Amniotic stem cell (primary cell): ENCODE measurements at regions not wholly inside any gene's neighbourhood (a gene's known extent, or its start where the extent isn't known, plus 50 kb on each side); places are given as distances from the start of the nearest gene placed in this dataset.

Experiments used
- DNase-seq: peaks from one replicate; lab custom pipeline; 2025; lab: John Stamatoyannopoulos, UW

DNA sequence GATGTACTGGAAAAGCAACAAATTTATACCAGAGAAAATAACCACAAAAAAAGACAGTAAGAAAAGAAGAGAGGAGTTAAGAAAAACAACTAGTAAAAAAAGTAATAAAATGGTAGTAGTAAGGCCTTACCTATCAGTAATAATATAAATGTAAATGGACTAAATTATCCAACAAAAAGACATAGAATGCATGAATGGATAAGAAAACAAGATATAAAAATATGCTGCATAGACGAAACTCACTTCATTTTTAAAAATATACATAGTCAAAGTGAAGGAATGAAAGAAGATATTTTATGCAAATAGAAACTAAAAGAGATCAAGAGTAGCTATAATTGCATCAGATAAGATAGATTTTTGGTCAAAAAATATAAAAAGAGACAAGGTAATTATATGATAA lies 739.1 kb downstream of the DNAJB9 start:
- no peak for DNase-seq

DNA sequence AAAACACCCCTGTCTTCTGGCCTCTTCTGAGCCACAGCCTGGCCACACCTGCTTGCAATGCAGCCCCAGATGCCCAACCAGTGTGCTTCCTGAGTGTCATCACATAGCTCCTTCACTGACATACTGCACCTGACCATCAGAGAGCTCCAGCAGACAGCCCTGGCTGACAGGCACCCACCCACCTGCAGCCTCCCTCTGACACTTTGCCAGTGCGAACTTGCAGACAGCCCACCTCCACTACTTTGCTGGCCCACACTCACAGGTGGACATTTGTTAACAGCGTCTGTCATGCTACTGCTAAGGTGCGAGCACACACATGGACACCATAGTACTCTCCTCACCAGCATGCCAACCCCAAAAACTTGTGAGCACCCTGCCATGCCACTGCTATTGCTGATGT lies 740.1 kb downstream of the DNAJB9 start:
- no peak for DNase-seq

GRCh38 chr7:109318136-109318535 lies 748.5 kb downstream of the DNAJB9 start:
- DNase-seq = no peak

DNA sequence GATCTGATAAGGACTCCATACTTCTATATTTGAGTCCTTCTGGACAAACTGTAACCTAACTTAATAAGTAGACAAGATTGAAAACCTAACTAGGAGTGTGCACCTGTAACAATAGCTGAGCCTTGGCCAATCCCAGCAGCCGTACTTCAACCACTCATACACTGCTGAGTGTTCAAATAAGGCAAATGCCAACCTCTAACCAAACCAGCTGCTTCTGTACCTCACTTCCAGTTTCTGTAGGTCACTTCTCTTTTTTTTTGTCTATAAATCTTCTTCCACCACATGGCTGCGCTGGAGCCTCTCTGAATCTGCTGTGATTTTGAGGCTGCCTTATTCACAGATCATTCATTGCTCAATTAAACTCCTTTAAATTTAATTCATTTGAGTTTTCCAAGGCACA lies 753.2 kb downstream of the DNAJB9 start:
- no peak for DNase-seq

DNA sequence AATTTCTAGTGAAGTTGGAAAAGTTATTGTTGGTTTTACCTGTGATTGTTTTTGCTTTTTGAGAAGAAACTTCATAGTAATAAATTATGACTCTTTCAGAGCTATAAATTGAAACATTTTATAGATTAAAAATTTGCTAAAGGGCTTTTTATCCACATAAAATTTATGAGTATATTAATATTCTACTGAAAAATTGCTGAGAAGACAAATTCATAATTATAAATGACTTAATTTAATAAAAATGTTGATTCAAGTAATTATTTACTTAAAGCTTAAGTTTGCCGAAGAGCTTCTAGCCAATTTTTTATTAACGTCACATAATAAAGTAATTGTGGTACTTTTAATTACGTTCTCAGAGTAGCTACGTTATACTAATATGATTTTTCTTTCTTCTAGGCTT lies 761.7 kb downstream of the DNAJB9 start:
- DNase-seq = no peak

- no peak for DNase-seq
Observed at GRCh38 chr7:109335951-109336350, 766.3 kb downstream of the DNAJB9 start.

- no peak for DNase-seq
Observed at GRCh38 chr7:109336531-109336930, 766.9 kb downstream of the DNAJB9 start.

DNA sequence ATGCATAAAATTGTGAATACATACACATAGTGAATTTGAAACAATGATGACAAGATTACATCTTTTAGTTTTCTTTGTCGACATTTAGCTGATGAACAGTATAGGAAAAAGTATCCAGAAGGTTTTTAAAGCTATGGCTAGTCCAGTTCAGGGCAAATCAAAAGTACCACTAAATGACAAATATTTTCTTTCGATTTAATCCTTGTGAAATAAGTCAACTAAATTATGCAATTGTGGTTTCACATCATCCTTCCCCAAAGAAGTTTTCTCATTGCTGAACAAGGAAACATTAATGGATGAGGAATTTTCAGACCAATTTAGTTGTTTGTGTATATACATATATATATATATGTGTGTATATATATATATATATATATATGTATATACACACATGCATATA lies 774.0 kb downstream of the DNAJB9 start:
- DNase-seq = no peak

DNA sequence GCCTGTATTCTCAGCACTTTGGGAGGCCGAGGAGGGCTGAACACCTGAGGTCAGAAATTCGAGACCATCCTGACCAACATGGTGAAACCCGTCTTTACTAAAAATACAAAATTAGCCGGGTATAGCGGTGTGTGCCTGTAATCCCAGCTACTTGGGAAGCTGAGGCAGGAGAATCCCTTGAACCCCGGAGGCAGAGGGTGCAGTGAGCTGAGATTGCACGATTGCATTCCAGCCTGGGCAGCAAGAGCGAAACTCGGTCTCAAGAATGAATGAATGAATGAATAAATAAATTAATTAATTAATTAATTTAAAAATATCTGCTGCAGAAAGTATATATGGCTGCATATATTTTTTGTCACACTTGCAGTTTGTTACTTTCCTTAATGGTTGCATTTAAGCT lies 781.8 kb downstream of the DNAJB9 start:
- DNase-seq = no peak

GRCh38 chr7:109354000-109354399 lies 784.3 kb downstream of the DNAJB9 start:
- DNase-seq = no peak

GRCh38 chr7:109354552-109354951 lies 784.9 kb downstream of the DNAJB9 start:
- DNase-seq = no peak

- DNase-seq = no peak
Observed at GRCh38 chr7:109375823-109376222, 806.1 kb downstream of the DNAJB9 start.

- DNase-seq = no peak
Observed at GRCh38 chr7:109376576-109376975, 806.9 kb downstream of the DNAJB9 start.

DNA sequence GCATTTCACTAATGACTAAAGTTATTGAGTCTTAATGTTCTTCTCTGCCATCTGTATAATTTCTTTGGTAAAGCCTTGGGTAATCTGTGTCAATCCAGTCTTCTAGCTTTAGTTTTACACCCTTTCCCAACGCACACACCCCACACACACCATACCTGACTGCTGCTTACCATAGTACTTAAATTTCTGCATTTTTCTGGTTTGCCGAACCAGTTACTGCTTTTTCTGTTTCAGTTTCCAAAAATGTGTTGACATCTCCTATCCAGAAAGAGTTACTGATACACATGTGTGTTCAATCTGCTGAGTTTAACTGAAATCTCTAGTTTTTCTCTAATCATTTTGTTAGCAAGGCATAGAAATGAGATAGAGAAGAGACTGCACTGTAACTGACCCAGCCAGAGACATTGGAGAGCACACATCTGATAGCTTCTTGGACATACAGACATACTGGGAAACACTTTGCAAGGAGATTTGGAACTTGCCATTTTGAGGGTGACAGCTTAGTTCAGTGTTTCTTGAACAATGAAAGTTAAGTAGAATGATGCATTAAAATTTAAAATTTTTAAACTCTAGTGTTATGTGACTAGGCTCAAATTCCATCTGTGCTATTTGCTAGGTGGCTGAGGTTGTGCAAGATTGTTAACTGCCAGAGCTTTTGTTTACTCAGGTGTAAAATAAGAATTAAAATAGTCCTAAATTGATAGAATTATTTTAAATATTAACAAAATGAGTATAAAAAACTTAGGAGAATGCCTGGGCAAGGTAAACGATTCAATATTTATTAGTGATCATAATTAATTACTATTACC lies 807.6 kb downstream of the DNAJB9 start:
- DNase-seq = no peak

GRCh38 chr7:109386959-109387358 lies 817.3 kb downstream of the DNAJB9 start:
- no peak for DNase-seq

- DNase-seq = no peak
Observed at GRCh38 chr7:109387530-109387929, 817.9 kb downstream of the DNAJB9 start.

GRCh38 chr7:109391240-109391639 lies 821.6 kb downstream of the DNAJB9 start:
- DNase-seq = no peak

DNA sequence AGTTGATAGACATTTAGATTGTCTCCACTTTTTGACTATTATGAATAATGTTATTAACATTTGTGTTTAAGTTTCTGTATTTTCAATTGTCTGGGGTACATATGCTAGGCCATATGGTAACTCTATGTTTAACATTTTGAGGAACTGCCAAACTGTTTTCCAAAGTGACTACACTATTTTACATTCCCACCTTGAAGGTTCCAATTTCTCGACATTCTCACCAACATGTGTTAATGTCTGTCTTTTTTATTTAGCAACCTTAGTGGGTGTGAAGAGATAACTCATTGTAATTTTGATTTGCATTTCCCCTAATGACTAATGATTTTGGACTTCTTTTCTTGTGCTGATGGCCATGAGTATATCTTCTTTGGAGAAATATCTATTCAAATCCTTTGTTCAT lies 832.4 kb downstream of the DNAJB9 start:
- DNase-seq = no peak

DNA sequence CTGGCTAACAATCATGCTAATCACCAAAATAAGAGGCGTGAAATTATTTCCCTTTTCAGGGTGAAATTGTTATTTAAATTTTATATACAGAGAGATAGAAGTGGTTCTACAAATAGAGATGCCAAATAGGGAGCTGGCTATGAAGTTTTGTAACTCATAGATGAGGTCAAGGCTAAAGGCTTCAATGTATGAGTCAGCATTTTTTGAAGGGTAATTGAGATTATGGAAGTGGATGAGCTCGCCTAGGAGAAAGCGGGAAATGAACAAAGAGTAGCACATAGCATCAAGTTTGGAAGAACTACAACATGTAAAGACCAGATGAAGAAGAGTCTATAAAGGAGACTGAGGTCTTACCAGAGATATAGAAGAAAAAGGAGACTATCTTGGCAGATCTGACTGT lies 838.1 kb downstream of the DNAJB9 start:
- DNase-seq = no peak

- DNase-seq = no peak
Observed at GRCh38 chr7:109437957-109438356, 868.3 kb downstream of the DNAJB9 start.

DNA sequence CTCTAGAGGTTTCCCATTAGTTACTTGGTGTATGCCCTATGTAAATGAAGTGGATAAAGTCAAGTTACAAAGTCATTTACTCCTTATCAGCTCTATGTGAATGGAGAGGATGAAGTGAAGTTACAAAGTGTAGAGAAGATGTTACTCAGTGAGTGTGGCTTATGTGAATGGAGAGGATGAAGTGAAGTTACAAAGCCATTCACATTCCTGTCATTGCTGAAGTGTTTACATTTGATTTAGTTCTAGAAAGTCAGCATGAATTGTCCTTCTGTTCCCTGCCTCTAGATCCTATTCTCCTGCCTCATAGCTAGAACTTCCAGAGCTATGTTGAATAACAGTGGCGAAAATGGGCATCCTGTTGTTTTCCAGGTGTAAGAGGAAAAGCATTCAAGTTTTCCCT lies 880.1 kb downstream of the DNAJB9 start:
- no peak for DNase-seq

GRCh38 chr7:109456116-109456515 lies 886.4 kb downstream of the DNAJB9 start:
- no peak for DNase-seq

GRCh38 chr7:109460296-109460695 lies 890.6 kb downstream of the DNAJB9 start:
- DNase-seq = no peak

- no peak for DNase-seq
Observed at GRCh38 chr7:109462171-109462570, 892.5 kb downstream of the DNAJB9 start.
